HEK293T (cell line): ENCODE measurements at regions not wholly inside any gene's neighbourhood (a gene's known extent, or its start where the extent isn't known, plus 50 kb on each side); places are given as distances from the start of the nearest gene placed in this dataset.
"Not testable (repeated sequence)": the region's sequence is repeated elsewhere in the genome, so short reads cannot be mapped to it uniquely, and the experiment has no call there.

Source experiments
- CTCF ChIA-PET: fragments of 350-600 bp; formaldehyde crosslinking; extraction: SDS; loops from one replicate; lab custom pipeline; 2021; ENCODE audit warnings: antibody characterized with exemption, inconsistent platforms; lab: Yijun Ruan, JAX
- POLR2A ChIA-PET: fragments of 350-600 bp; formaldehyde crosslinking; extraction: SDS; loops from one replicate; lab custom pipeline; 2020; ENCODE audit warnings: antibody characterized with exemption, inconsistent platforms; lab: Yijun Ruan, JAX
- DNase-seq: peaks from one replicate; pipeline ENCODE4 v3.0.0; 2012; ENCODE audit warnings: mixed read lengths; ENCODE audit errors: extremely low spot score
- ARNT ChIP-seq: fragments of 450-650 bp; IDR thresholded peaks from 2 replicates; pipeline ENCODE4 v1.6.1; 2017; ENCODE audit warnings: mild to moderate bottlenecking
- BHLHE40 ChIP-seq: fragments of 450-650 bp; IDR thresholded peaks from 2 replicates; pipeline ENCODE4 v1.6.1; 2016; ENCODE audit warnings: mild to moderate bottlenecking, moderate library complexity, borderline replicate concordance
- CTBP1 ChIP-seq: fragments of 450-650 bp; IDR thresholded peaks from 2 replicates; pipeline ENCODE4 v1.6.1; 2016; ENCODE audit warnings: borderline replicate concordance
- ELF4 ChIP-seq: fragments of 450-650 bp; IDR thresholded peaks from 2 replicates; pipeline ENCODE4 v1.6.1; 2017; ENCODE audit warnings: antibody characterized with exemption
- FOXA1 ChIP-seq: fragments of 450-650 bp; IDR thresholded peaks from 2 replicates; pipeline ENCODE4 v1.6.1; 2016; ENCODE audit warnings: mild to moderate bottlenecking
- FOXK2 ChIP-seq: fragments of 450-650 bp; IDR thresholded peaks from 2 replicates; pipeline ENCODE4 v1.6.1; 2016; ENCODE audit warnings: mild to moderate bottlenecking
- FOXM1 ChIP-seq: fragments of 450-650 bp; IDR thresholded peaks from 2 replicates; pipeline ENCODE4 v1.6.1; 2017; ENCODE audit warnings: mild to moderate bottlenecking, borderline replicate concordance
- HDGF ChIP-seq: fragments of 450-650 bp; IDR thresholded peaks from 2 replicates; pipeline ENCODE4 v1.6.1; 2017; ENCODE audit warnings: antibody characterized with exemption, borderline replicate concordance
- L3MBTL2 ChIP-seq: fragments of 450-650 bp; conservative IDR thresholded peaks from 2 replicates; pipeline ENCODE4 v1.6.1; 2016; ENCODE audit warnings: mild to moderate bottlenecking
- LEF1 ChIP-seq: fragments of 450-650 bp; IDR thresholded peaks from 2 replicates; pipeline ENCODE4 v1.6.1; 2017; ENCODE audit warnings: mild to moderate bottlenecking, borderline replicate concordance
- NFRKB ChIP-seq: fragments of 450-650 bp; IDR thresholded peaks from 2 replicates; pipeline ENCODE4 v1.6.1; 2016; ENCODE audit warnings: mild to moderate bottlenecking, moderate library complexity
- SP1 ChIP-seq: fragments of 450-650 bp; IDR thresholded peaks from 2 replicates; pipeline ENCODE4 v1.6.1; 2017
- SUZ12 ChIP-seq: fragments of 450-650 bp; IDR thresholded peaks from 2 replicates; pipeline ENCODE4 v1.6.1; 2016; ENCODE audit warnings: mild to moderate bottlenecking
- TARDBP ChIP-seq: fragments of 450-650 bp; IDR thresholded peaks from 2 replicates; pipeline ENCODE4 v1.6.1; 2016
- ZNF384 ChIP-seq: fragments of 450-650 bp; IDR thresholded peaks from 2 replicates; pipeline ENCODE4 v1.6.1; 2016
- TF ChIP-seq, protein P1 (sequence below): fragments of 450-650 bp; IDR thresholded peaks from 2 replicates; pipeline ENCODE4 v1.6.1; 2016

- DNase-seq: no peak
- TF ChIP-seq LEF1: no peak
- ChIA-PET POLR2A (interaction anchor here (1.9 to 4.8 kb wide), 2 partner anchors 68 to 607 kb away, joined by 5 to 27 read pairs; partner anchors contain the start of gene CITED2), CTCF (no interaction called here)
Observed at GRCh38 chr6:139982195-139982594, 607.7 kb upstream of the CITED2 start.

- CTCF ChIA-PET: interaction anchor here (0.6 to 0.7 kb wide), 2 partner anchors 9 to 146 kb away, joined by 3 read pairs; no protein-coding TSS in a partner anchor
- DNase-seq: peak; percentile 72
- TF ChIP-seq NFRKB (no peak), CTBP1 (peak; percentile 73)
- TF ChIP-seq, protein P1, sequence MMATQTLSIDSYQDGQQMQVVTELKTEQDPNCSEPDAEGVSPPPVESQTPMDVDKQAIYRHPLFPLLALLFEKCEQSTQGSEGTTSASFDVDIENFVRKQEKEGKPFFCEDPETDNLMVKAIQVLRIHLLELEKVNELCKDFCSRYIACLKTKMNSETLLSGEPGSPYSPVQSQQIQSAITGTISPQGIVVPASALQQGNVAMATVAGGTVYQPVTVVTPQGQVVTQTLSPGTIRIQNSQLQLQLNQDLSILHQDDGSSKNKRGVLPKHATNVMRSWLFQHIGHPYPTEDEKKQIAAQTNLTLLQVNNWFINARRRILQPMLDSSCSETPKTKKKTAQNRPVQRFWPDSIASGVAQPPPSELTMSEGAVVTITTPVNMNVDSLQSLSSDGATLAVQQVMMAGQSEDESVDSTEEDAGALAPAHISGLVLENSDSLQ: peak; percentile 94
- POLR2A ChIA-PET: interaction anchor here (1.9 to 4.8 kb wide), 2 partner anchors 68 to 607 kb away, joined by 5 to 27 read pairs; partner anchors contain the start of gene CITED2
Observed at GRCh38 chr6:139981768-139982181, 607.3 kb upstream of the CITED2 start.

DNA sequence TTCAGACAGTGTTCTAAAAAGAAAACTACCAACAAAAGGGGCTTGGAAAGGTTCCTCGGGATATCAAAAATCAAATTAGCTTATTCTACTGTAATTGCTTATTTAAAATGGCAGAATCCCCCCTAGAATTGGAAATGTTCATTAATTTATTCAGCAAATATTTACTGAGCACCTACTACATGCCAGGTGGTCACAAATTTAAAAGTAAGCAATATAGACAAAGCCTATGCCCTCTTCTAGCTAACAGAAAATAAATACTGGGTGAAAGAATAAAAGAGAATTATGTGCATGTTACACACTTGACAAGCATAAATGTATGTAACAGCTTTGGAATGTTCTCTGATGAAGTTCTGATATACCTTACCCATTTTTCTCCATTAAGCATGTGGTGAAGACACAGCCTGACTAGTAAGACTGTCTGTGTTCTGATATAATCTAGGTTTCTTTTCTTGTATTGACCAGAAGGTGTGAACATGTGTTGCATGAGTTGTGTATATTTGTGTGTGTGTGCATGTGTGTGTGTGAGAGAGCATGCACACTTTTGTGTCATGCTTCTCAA lies 606.7 kb upstream of the CITED2 start:
- no peak for TF ChIP-seq L3MBTL2
- TF ChIP-seq HDGF: no peak
- TF ChIP-seq CTBP1: no peak
- TF ChIP-seq FOXK2: no peak
- no peak for TF ChIP-seq TARDBP
- TF ChIP-seq ELF4: no peak
- TF ChIP-seq BHLHE40: no peak
- TF ChIP-seq ARNT: no peak
- ChIA-PET CTCF (interaction anchor here (0.6 to 0.7 kb wide), 2 partner anchors 9 to 147 kb away, joined by 3 read pairs; no protein-coding TSS in a partner anchor), POLR2A (interaction anchor here (0.9 to 4.8 kb wide), 3 partner anchors 69 to 606 kb away, joined by 4 to 27 read pairs (median 5); partner anchors contain the start of gene CITED2)
- DNase-seq: no peak

GRCh38 chr6:139980631-139981030 lies 606.2 kb upstream of the CITED2 start:
- DNase-seq, CTCF ChIA-PET: not testable (repeated sequence)
- POLR2A ChIA-PET: interaction anchor here (0.9 to 4.8 kb wide), 2 partner anchors 69 to 606 kb away, joined by 4 to 27 read pairs; partner anchors contain the start of gene CITED2

GRCh38 chr6:139979021-139979725 lies 604.7 kb upstream of the CITED2 start:
- no peak for DNase-seq
- no peak for TF ChIP-seq ZNF384
- CTCF ChIA-PET: no interaction called here
- POLR2A ChIA-PET: no interaction called here

- no peak for DNase-seq
- CTCF ChIA-PET: no interaction called here
- POLR2A ChIA-PET: no interaction called here
- TF ChIP-seq L3MBTL2 (peak; percentile 28; the same call in 1 of the 2 replicates), SUZ12 (no peak)
- TF ChIP-seq, protein P1: peak; percentile 44; the same call in 1 of the 2 replicates
Observed at GRCh38 chr6:139977887-139978332, 603.5 kb upstream of the CITED2 start.

DNA sequence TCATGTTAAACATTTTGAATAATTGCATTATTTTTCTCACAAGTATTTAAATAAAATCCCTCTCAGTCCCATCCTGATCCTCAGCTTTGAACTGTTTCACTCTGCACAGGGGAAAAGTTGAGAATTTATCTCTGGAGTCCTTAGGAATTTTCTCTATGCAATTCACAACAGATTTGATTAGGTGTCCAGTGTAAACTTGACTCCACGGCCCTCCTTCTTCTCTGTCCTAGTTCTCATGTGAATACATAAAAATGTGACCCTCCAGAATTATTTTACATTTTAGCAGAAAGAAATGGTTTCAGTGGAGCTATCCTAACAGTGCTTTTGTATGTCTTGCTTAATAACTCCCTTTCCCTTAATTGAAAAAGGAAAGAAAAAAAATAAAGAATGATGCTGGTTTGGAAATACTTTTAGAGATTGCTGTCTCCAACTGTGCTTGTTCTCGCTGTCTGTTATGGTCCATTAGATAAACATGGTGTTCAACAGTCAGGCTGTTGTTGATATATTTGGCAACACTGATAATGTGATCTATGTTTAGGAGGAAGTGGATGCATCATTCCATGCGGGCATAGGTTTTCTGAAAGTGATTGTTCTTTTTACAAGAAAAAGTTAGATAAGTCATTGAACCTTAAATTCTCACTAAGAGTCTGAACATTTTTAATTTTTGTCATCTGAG lies 599.4 kb upstream of the CITED2 start:
- no peak for DNase-seq
- POLR2A ChIA-PET: no interaction called here
- TF ChIP-seq BHLHE40 (no peak), L3MBTL2 (no peak), HDGF (no peak), LEF1 (no peak), FOXK2 (no peak), SP1 (no peak), CTBP1 (no peak), ZNF384 (no peak), NFRKB (no peak), SUZ12 (no peak), TARDBP (no peak), FOXA1 (no peak), FOXM1 (no peak), ARNT (no peak), ELF4 (no peak)
- TF ChIP-seq, protein P1: no peak
- CTCF ChIA-PET: no interaction called here
